Right lobe of liver (tissue), 4 donors: ENCODE measurements at regions not wholly inside any gene's neighbourhood (a gene's known extent, or its start where the extent isn't known, plus 50 kb on each side); places are given as distances from the start of the nearest gene placed in this dataset.

Source experiments
- POLR2A ChIP-seq: fragments of 450-650 bp; IDR thresholded peaks from one replicate; pipeline ENCODE4 v1.6.1; 2017; ENCODE audit warnings: antibody characterized with exemption, mild to moderate bottlenecking
- TF ChIP-seq, protein P1 (sequence below), 4 donors: fragments of 200-600 bp in 3 of 4; fragments of 450-650 bp in 1 of 4; IDR thresholded peaks; one replicate each; pipeline versions ENCODE4 v1.5.1 to v1.8.0; 2016 to 2022; ENCODE audit warnings: antibody characterized with exemption in 4 of 4, mild to moderate bottlenecking in 2 of 4
- donor health status: DM: no; HTN: no; CAD: no.
- donor health status: DM: no; HTN: no; CAD: no.
- donor health status: DM: no; HTN: yes; CAD: no.

- TF ChIP-seq, protein P1, sequence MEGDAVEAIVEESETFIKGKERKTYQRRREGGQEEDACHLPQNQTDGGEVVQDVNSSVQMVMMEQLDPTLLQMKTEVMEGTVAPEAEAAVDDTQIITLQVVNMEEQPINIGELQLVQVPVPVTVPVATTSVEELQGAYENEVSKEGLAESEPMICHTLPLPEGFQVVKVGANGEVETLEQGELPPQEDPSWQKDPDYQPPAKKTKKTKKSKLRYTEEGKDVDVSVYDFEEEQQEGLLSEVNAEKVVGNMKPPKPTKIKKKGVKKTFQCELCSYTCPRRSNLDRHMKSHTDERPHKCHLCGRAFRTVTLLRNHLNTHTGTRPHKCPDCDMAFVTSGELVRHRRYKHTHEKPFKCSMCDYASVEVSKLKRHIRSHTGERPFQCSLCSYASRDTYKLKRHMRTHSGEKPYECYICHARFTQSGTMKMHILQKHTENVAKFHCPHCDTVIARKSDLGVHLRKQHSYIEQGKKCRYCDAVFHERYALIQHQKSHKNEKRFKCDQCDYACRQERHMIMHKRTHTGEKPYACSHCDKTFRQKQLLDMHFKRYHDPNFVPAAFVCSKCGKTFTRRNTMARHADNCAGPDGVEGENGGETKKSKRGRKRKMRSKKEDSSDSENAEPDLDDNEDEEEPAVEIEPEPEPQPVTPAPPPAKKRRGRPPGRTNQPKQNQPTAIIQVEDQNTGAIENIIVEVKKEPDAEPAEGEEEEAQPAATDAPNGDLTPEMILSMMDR (IDR thresholded peaks at IDR 0.05) = no peak
- no peak for TF ChIP-seq POLR2A
Observed at GRCh38 chr18:64416990-64417389, 268.1 kb upstream of the LINC00305 start.
